Omental fat pad (tissue), 3 donors: ENCODE measurements at regions not wholly inside any gene's neighbourhood (a gene's known extent, or its start where the extent isn't known, plus 50 kb on each side); places are given as distances from the start of the nearest gene placed in this dataset.

ENCODE experiments used
- ATAC-seq: fragments of 150-250 bp; one replicate; pipeline ENCODE4 v1.9.1; 2016; ENCODE audit warnings: mild to moderate bottlenecking, moderate library complexity; ENCODE audit not compliant: low FRiP score
- DNase-seq: peaks from one replicate; pipeline ENCODE4 v3.0.0-alpha.2; 2019; ENCODE audit warnings: low spot score
- TF ChIP-seq, protein P1 (sequence below), 3 donors: fragments of 450-650 bp; IDR thresholded peaks; one replicate each; pipeline ENCODE4 v1.5.1; 2016 to 2017; ENCODE audit warnings: antibody characterized with exemption in 3 of 3, mild to moderate bottlenecking in 3 of 3, moderate library complexity in 2 of 3

DNA sequence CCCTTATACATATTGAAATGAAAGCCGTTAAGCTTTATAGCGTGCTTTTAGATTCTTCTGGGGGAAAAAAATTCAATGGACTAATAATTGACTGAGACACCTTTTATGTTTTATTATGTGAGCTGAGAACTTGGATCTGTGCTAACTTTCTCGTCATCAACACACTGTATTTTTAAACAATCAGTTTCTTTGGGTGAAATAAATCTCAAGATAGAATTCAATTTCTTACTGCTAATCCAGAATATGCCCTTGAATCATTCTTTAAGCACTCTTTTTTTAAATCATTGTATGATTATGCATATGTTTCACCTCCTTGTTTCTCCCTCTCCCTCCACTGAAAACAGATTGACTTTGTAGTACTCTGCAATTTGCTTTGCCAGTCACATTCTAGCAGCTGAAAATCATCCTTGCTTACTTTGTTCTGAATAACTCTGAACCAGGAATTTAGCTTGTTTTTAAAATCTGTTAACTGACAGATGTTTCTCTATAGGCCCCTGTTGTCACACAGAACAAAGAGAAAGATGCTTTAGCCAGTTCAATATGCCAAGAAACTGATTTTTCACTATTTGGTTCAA lies 81.5 kb downstream of the SLIT2 start:
- TF ChIP-seq, protein P1, sequence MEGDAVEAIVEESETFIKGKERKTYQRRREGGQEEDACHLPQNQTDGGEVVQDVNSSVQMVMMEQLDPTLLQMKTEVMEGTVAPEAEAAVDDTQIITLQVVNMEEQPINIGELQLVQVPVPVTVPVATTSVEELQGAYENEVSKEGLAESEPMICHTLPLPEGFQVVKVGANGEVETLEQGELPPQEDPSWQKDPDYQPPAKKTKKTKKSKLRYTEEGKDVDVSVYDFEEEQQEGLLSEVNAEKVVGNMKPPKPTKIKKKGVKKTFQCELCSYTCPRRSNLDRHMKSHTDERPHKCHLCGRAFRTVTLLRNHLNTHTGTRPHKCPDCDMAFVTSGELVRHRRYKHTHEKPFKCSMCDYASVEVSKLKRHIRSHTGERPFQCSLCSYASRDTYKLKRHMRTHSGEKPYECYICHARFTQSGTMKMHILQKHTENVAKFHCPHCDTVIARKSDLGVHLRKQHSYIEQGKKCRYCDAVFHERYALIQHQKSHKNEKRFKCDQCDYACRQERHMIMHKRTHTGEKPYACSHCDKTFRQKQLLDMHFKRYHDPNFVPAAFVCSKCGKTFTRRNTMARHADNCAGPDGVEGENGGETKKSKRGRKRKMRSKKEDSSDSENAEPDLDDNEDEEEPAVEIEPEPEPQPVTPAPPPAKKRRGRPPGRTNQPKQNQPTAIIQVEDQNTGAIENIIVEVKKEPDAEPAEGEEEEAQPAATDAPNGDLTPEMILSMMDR (IDR thresholded peaks at IDR 0.05), result no peak
- DNase-seq (no peak), ATAC-seq (no peak)

DNA sequence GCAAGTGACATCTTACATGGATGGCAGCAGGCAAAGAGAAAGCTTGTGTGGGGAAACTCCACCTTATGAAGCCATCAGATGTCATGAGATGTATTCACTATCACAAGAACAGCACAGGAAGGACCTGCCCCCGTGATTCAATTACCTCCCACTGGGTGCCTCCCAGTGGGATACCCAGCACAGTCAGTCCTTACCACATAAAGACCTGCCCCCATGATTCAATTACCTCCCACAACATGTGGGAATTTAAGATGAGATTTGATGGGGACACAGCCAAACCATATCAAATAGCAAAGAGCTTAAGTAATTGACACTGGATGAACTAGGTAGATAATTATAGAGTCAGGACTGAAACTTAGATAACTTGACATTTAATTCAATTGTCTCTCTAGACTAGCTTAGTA lies 85.6 kb downstream of the SLIT2 start:
- TF ChIP-seq, protein P1 (IDR thresholded peaks at IDR 0.05), result no peak
- no peak for DNase-seq

DNA sequence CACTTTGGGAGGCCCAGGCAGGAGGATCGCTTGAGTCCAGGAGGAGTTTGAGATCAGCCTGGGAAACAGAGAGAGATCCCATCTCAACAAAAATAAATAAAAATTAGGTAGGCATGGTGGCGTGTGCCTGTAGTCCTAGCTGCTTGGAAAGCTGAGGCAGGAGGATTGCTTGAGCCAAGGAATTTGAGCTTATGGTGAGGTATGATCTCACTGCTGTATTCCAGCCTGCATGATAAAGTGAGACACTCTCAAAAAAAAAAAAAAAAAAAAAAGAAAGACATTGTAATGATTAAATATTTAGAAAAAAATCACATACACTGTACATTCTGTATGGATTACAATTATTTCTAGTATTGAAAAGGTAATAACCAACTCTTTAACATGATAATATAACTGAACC lies 87.1 kb downstream of the SLIT2 start:
- no peak for ATAC-seq
- TF ChIP-seq, protein P1 (IDR thresholded peaks at IDR 0.05), result no peak
- no peak for DNase-seq

More for the DNA sequence above, 85.6 kb downstream of the SLIT2 start:
- ATAC-seq, result no peak

DNA sequence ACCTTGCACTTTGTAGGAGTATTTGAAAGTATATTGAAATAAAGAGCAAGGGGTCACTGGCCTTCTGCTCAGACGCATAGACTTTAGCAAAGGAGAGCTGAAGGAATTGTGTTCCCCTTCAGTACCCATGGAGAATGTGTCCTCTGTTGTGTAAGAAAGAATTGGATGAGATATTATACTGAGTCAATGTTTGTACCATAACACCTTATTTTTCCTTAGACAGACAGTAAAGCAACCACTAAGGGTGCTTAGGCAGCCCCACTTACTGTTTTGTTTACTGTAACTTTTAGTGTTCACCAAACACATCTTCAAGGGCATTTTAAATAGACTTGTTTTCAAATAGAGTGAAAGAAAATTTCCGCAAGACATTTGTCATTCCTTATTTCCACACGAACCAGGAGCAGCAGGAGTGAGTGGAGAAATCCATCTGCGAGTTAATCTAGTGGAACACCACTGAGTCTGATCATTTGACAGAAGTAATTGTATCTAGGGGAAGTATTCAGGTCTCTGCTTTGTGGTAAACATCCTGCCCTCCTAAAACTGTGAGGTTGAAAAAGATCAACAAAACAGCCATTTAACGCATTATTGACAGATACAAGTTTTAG lies 89.5 kb downstream of the SLIT2 start:
- TF ChIP-seq, protein P1 (IDR thresholded peaks at IDR 0.05), result no peak
- DNase-seq (no peak), ATAC-seq (no peak)

DNA sequence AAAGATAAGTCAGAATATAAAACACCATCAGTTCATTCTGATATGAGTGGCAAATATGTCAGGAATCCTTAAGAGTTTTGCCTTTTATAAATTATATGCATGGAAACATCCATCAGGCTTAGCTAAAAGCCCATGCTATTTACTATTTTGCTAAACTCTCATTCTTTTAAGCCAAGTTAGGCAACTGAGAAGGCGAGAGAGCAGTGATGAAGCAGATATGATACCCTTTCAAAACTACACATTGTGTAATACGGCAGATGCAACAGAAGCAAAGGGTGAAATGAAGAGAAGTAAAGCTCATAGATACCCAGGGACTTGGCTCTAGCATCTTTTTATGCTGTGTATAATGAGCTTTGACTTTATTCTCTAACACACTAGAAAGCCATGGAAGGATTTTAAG lies 95.8 kb downstream of the SLIT2 start:
- TF ChIP-seq, protein P1 (IDR thresholded peaks at IDR 0.05), result no peak
- DNase-seq, result no peak
- no peak for ATAC-seq

DNA sequence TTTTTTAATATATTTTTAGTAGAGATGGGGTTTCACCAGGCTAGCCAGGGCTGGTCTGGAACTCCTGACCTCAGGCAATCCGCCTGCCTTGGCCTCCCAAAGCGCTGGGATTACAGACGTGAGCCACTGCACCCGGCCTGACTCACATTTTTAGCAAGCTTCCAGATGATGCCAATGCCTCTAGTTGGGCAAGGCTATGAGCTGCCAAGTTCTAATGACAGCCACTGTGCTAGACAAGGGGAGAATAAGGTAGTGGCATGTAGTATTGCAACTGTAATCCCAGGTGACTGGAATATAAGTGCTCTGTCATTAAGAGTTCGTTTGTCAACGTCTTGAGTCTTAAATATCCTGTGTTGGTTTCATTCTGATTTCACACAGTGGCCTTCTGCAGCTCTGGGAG lies 96.7 kb downstream of the SLIT2 start:
- TF ChIP-seq, protein P1 (IDR thresholded peaks at IDR 0.05), result no peak
- ATAC-seq (no peak), DNase-seq (no peak)
